Midbrain (tissue), 1 donor: ENCODE measurements at regions not wholly inside any gene's neighbourhood (a gene's known extent, or its start where the extent isn't known, plus 50 kb on each side); places are given as distances from the start of the nearest gene placed in this dataset.

Experiments used
- DNase-seq: peaks from one replicate; lab custom pipeline; 2025; lab: John Stamatoyannopoulos, UW

GRCh38 chr13:62309904-62310303 is 894.3 kb upstream of the PCDH20 start:
- no peak for DNase-seq

GRCh38 chr13:62305756-62306155 is 890.1 kb upstream of the PCDH20 start:
- no peak for DNase-seq

GRCh38 chr13:62302341-62302740 is 886.7 kb upstream of the PCDH20 start:
- no peak for DNase-seq

- DNase-seq, result no peak
Measured at GRCh38 chr13:62299988-62300387, 884.3 kb upstream of the PCDH20 start.

- no peak for DNase-seq
Measured at GRCh38 chr13:62296812-62297211, 881.2 kb upstream of the PCDH20 start.

GRCh38 chr13:62294244-62294643 is 878.6 kb upstream of the PCDH20 start:
- DNase-seq, result no peak

- no peak for DNase-seq
Measured at GRCh38 chr13:62292714-62293480, 877.2 kb upstream of the PCDH20 start.

- no peak for DNase-seq
Measured at GRCh38 chr13:62290542-62290941, 874.9 kb upstream of the PCDH20 start.

GRCh38 chr13:62287764-62288163 is 872.1 kb upstream of the PCDH20 start:
- no peak for DNase-seq

- DNase-seq, result no peak
Measured at GRCh38 chr13:62280590-62280989, 864.9 kb upstream of the PCDH20 start.

GRCh38 chr13:62278271-62278670 is 862.6 kb upstream of the PCDH20 start:
- no peak for DNase-seq

GRCh38 chr13:62251734-62252133 is 836.1 kb upstream of the PCDH20 start:
- no peak for DNase-seq

- DNase-seq, result no peak
Measured at GRCh38 chr13:62250501-62251201, 835.0 kb upstream of the PCDH20 start.

GRCh38 chr13:62246581-62246980 is 830.9 kb upstream of the PCDH20 start:
- no peak for DNase-seq

- no peak for DNase-seq
Measured at GRCh38 chr13:62243106-62243505, 827.5 kb upstream of the PCDH20 start.

- no peak for DNase-seq
Measured at GRCh38 chr13:62234780-62235440, 819.3 kb upstream of the PCDH20 start.

- no peak for DNase-seq
Measured at GRCh38 chr13:62210951-62211350, 795.3 kb upstream of the PCDH20 start.

GRCh38 chr13:62209529-62209928 is 793.9 kb upstream of the PCDH20 start:
- DNase-seq, result no peak

- no peak for DNase-seq
Measured at GRCh38 chr13:62207388-62207787, 791.7 kb upstream of the PCDH20 start.

- no peak for DNase-seq
Measured at GRCh38 chr13:62206165-62206564, 790.5 kb upstream of the PCDH20 start.

GRCh38 chr13:62205273-62205672 is 789.6 kb upstream of the PCDH20 start:
- DNase-seq, result no peak

- no peak for DNase-seq
Measured at GRCh38 chr13:62194371-62194770, 778.7 kb upstream of the PCDH20 start.

- DNase-seq, result no peak
Measured at GRCh38 chr13:62193919-62194318, 778.3 kb upstream of the PCDH20 start.
